Progenitor cell of endocrine pancreas (in vitro differentiated cells): ENCODE measurements at regions not wholly inside any gene's neighbourhood (a gene's known extent, or its start where the extent isn't known, plus 50 kb on each side); places are given as distances from the start of the nearest gene placed in this dataset.

Source experiments
- DNase-seq: peaks from one replicate; pipeline ENCODE4 v3.0.0; 2021; ENCODE audit warnings: low spot score; ENCODE audit not compliant: unreplicated experiment
- H3K27ac Mint-ChIP-seq: 2 replicates; pipeline ENCODE4 v1.8.0; 2021; ENCODE audit warnings: mild to moderate bottlenecking, moderate library complexity, mixed read lengths
- H3K27me3 Mint-ChIP-seq: 2 replicates; pipeline ENCODE4 v1.8.0; 2021; ENCODE audit warnings: mixed read lengths
- H3K36me3 Mint-ChIP-seq: 2 replicates; pipeline ENCODE4 v1.8.0; 2022; ENCODE audit warnings: mixed read lengths; ENCODE audit not compliant: insufficient read depth
- H3K4me1 Mint-ChIP-seq: 2 replicates; pipeline ENCODE4 v1.8.0; 2021; ENCODE audit warnings: low read depth, mixed read lengths
- H3K4me3 Mint-ChIP-seq: 2 replicates; pipeline ENCODE4 v1.8.0; 2021; ENCODE audit warnings: low read depth, mild to moderate bottlenecking, moderate library complexity, mixed read lengths
- H3K9me3 Mint-ChIP-seq: 2 replicates; pipeline ENCODE4 v1.8.0; 2021; ENCODE audit warnings: low read depth, mixed read lengths
- CTCF ChIP-seq: fragments of 200-600 bp; sonication (generic); IDR thresholded peaks from one replicate; pipeline ENCODE4 v1.5.0; 2021; ENCODE audit warnings: antibody characterized with exemption, mild to moderate bottlenecking; ENCODE audit not compliant: unreplicated experiment

DNA sequence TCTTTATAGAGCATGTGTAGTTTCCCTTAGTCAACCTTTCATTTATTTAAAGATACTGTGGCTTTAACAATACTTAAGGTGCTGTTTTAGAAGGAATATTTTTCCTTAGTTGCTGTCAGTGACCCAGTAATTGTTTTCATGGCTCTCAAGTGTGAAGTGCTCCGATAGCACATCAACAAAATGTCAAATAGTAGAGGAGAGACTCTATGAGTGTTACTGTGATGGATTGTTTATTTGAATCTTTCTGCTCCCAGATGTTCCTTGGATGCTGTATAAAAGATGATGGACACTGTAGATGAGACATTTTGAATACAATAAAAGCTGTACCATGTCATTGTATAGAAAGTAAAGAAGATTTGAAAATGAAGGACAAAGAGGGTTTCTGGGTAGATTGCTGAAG is 1185.7 kb upstream of the C9orf72 start:
- H3K27me3 Mint-ChIP-seq: no peaks in the 10 kb centered on the region
- no peak overlapping the region for H3K27ac Mint-ChIP-seq
- H3K36me3 Mint-ChIP-seq: no peaks in the 10 kb centered on the region
- H3K4me3 Mint-ChIP-seq: no peak overlapping the region
- TF ChIP-seq CTCF: no peak
- peaks cover 5% of the 10 kb centered on the region for H3K4me1 Mint-ChIP-seq
- H3K9me3 Mint-ChIP-seq: peaks cover 5% of the 10 kb centered on the region
- DNase-seq: no peak

- Mint-ChIP-seq H3K36me3 (no peaks in the 10 kb centered on the region), H3K4me3 (no peak overlapping the region), H3K9me3 (peaks cover 5% of the 10 kb centered on the region), H3K4me1 (peaks cover 5% of the 10 kb centered on the region), H3K27ac (no peak overlapping the region), H3K27me3 (no peaks in the 10 kb centered on the region)
- no peak for TF ChIP-seq CTCF
- DNase-seq: no peak
Measured at GRCh38 chr9:28762167-28762566, 1188.9 kb upstream of the C9orf72 start.

- no peak overlapping the region for H3K27ac Mint-ChIP-seq
- TF ChIP-seq CTCF: no peak
- H3K4me3 Mint-ChIP-seq: no peak overlapping the region
- no peak for DNase-seq
- peaks cover 5% of the 10 kb centered on the region for H3K4me1 Mint-ChIP-seq
- H3K36me3 Mint-ChIP-seq: no peaks in the 10 kb centered on the region
- H3K27me3 Mint-ChIP-seq: no peaks in the 10 kb centered on the region
- H3K9me3 Mint-ChIP-seq: peaks cover 3% of the 10 kb centered on the region
Measured at GRCh38 chr9:28764532-28764931, 1191.3 kb upstream of the C9orf72 start.

DNA sequence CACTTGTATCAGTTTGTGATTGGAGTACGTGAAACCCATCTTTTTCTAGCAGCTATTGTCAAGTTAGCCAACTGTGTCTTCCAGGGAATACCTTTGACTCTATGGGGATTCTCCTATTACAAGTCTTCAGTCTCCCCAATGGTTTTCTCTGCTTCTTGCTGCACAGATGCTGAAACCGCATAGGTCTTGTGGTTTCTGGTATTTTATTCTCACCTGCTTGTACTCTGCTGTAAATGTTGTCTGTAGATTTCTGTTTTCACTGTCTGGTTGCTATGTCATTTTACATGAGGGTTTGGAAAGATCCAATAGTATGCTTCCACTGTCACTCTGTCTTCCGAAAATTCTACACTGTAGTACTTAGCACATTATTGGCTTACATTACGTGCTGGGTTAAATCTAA is 1196.9 kb upstream of the C9orf72 start:
- no peaks in the 10 kb centered on the region for H3K27me3 Mint-ChIP-seq
- TF ChIP-seq CTCF: no peak
- DNase-seq: no peak
- H3K36me3 Mint-ChIP-seq: no peaks in the 10 kb centered on the region
- H3K9me3 Mint-ChIP-seq: no peaks in the 10 kb centered on the region
- H3K27ac Mint-ChIP-seq: no peak overlapping the region
- no peak overlapping the region for H3K4me3 Mint-ChIP-seq
- peaks cover 5% of the 10 kb centered on the region for H3K4me1 Mint-ChIP-seq

DNA sequence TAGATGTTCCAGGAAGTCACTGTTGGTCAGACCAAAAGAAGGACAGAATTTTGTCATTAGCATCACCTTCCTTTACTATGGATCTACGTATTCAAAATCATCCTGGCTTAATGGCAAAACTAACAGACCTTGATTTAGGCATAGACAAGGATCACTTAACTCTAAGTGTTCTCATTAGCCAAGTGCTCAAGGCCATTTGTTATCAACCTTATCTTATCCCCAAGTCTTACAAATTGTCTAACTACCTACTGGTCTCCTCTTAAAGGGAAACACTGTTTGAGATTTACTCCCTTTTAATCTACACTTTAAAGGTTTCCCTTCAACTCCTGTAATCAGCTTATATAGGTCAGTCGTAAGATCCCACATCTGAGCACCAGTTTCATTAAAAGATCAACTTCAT is 1197.5 kb upstream of the C9orf72 start:
- no peaks in the 10 kb centered on the region for H3K9me3 Mint-ChIP-seq
- no peak for DNase-seq
- H3K36me3 Mint-ChIP-seq: no peaks in the 10 kb centered on the region
- no peaks in the 10 kb centered on the region for H3K27me3 Mint-ChIP-seq
- peaks cover 5% of the 10 kb centered on the region for H3K4me1 Mint-ChIP-seq
- no peak overlapping the region for H3K4me3 Mint-ChIP-seq
- TF ChIP-seq CTCF: no peak
- no peak overlapping the region for H3K27ac Mint-ChIP-seq
